ENCODE measurements at regions not wholly inside any gene's neighbourhood (a gene's known extent, or its start where the extent isn't known, plus 50 kb on each side); places are given as distances from the start of the nearest gene placed in this dataset.

GRCh38 chr3:154973851-154974250 lies 106.3 kb upstream of the MME start:
- no peak for TF ChIP-seq CTCF (IDR thresholded peaks at IDR 0.05; ENCODE audit: poor library complexity)
- TF ChIP-seq EZH2 (IDR thresholded peaks at IDR 0.05; ENCODE audit: borderline replicate concordance), result no peak
- TF ChIP-seq EZH2phosphoT487 (IDR thresholded peaks at IDR 0.05; ENCODE audit: low read depth, severe bottlenecking, unreplicated experiment), result no peak

All from hepatocyte (in vitro differentiated cells).